Epithelial cell of prostate (primary cell): ENCODE measurements at regions not wholly inside any gene's neighbourhood (a gene's known extent, or its start where the extent isn't known, plus 50 kb on each side); places are given as distances from the start of the nearest gene placed in this dataset.

Source experiments
- DNase-seq: peaks from one replicate; pipeline ENCODE4 v3.0.0-alpha.2; 2011; ENCODE audit warnings: low read depth, low spot score
- H3K27ac ChIP-seq: fragments of 450-650 bp; 2 replicates; pipeline ENCODE4 v1.5.1; 2017; ENCODE audit warnings: mild to moderate bottlenecking

- DNase-seq = no peak
- H3K27ac ChIP-seq = no peak overlapping the region
Observed at GRCh38 chr2:30310371-30310770, 79.0 kb downstream of the LBH start.

- DNase-seq = no peak
Observed at GRCh38 chr2:30310955-30311354, 79.6 kb downstream of the LBH start.

GRCh38 chr2:30311711-30312110 lies 80.4 kb downstream of the LBH start:
- DNase-seq = no peak
- H3K27ac ChIP-seq = no peak overlapping the region

More at GRCh38 chr2:30310955-30311354, 79.6 kb downstream of the LBH start:
- H3K27ac ChIP-seq = no peak overlapping the region

- no peak overlapping the region for H3K27ac ChIP-seq
- no peak for DNase-seq
Observed at GRCh38 chr2:30312916-30313315, 81.6 kb downstream of the LBH start.

- DNase-seq = no peak
- H3K27ac ChIP-seq = no peak overlapping the region
Observed at GRCh38 chr2:30314981-30315380, 83.6 kb downstream of the LBH start.

- no peak overlapping the region for H3K27ac ChIP-seq
- no peak for DNase-seq
Observed at GRCh38 chr2:30315391-30316063, 84.2 kb downstream of the LBH start.

- DNase-seq = no peak
- H3K27ac ChIP-seq = no peak overlapping the region
Observed at GRCh38 chr2:30316408-30316807, 85.1 kb downstream of the LBH start.

GRCh38 chr2:30318987-30319782 lies 87.9 kb downstream of the LBH start:
- no peak for DNase-seq
- no peak overlapping the region for H3K27ac ChIP-seq

- DNase-seq = no peak
Observed at GRCh38 chr2:30321466-30321865, 90.1 kb downstream of the LBH start.

GRCh38 chr2:30323499-30323898 lies 92.2 kb downstream of the LBH start:
- no peak for DNase-seq
- H3K27ac ChIP-seq = no peak overlapping the region

More at GRCh38 chr2:30321466-30321865, 90.1 kb downstream of the LBH start:
- no peak overlapping the region for H3K27ac ChIP-seq

- H3K27ac ChIP-seq = no peak overlapping the region
- DNase-seq = no peak
Observed at GRCh38 chr2:30324245-30324908, 93.0 kb downstream of the LBH start.

- H3K27ac ChIP-seq = no peak overlapping the region
- DNase-seq = no peak
Observed at GRCh38 chr2:30325600-30326328, 94.4 kb downstream of the LBH start.

- no peak for DNase-seq
- no peak overlapping the region for H3K27ac ChIP-seq
Observed at GRCh38 chr2:30326497-30326896, 95.2 kb downstream of the LBH start.

GRCh38 chr2:30331038-30331437 lies 99.7 kb downstream of the LBH start:
- H3K27ac ChIP-seq = no peak overlapping the region
- DNase-seq = no peak

- H3K27ac ChIP-seq = no peak overlapping the region
- DNase-seq = no peak
Observed at GRCh38 chr2:30331869-30332268, 100.5 kb downstream of the LBH start.

GRCh38 chr2:30332791-30333453 lies 101.6 kb downstream of the LBH start:
- H3K27ac ChIP-seq = no peak overlapping the region
- DNase-seq = no peak

GRCh38 chr2:30334762-30335363 lies 103.5 kb downstream of the LBH start:
- no peak for DNase-seq
- H3K27ac ChIP-seq = no peak overlapping the region

- DNase-seq = no peak
- H3K27ac ChIP-seq = no peak overlapping the region
Observed at GRCh38 chr2:30336084-30336483, 104.8 kb downstream of the LBH start.

- no peak overlapping the region for H3K27ac ChIP-seq
- no peak for DNase-seq
Observed at GRCh38 chr2:30336978-30337841, 105.9 kb downstream of the LBH start.
